GM12864 (cell line): ENCODE measurements at regions not wholly inside any gene's neighbourhood (a gene's known extent, or its start where the extent isn't known, plus 50 kb on each side); places are given as distances from the start of the nearest gene placed in this dataset.
A peak's percentile ranks its signal among the peaks of the same experiment; 100 is the strongest.

Experiments used
- DNase-seq: peaks from one replicate; pipeline ENCODE4 v3.0.0-alpha.2; 2011; ENCODE audit warnings: low read depth
- H3K4me3 ChIP-seq: 2 replicates; pipeline ENCODE4 v1.5.1; 2011; ENCODE audit warnings: mild to moderate bottlenecking, low read depth, low read length, control low read depth
- TF ChIP-seq, protein P1 (sequence below): IDR thresholded peaks from 2 replicates; pipeline ENCODE4 v1.5.1; 2011; ENCODE audit warnings: low read depth, mild to moderate bottlenecking, moderate library complexity, low read length, control low read depth, inconsistent platforms; ENCODE audit errors: missing control alignments

DNA sequence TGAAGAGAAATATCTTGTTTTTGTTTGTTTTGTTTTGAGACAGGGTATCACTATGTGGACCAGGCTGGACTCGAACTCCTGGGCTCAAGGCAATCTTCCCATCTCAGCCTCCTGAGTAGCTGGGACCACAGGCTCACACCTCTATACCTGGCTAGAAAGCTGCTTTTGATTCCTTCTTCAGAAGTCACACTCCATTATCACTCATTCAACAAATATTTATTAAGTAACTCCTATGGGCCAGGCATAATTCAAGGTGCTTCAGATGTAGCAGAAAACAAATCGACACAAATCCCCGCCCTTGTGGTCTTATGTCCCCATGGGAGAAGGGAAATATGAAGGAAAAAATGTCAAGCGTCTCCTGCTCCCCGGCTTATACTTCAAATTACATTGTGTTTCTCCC is 72.6 kb upstream of the DHX15 start:
- no peak overlapping the region for H3K4me3 ChIP-seq
- DNase-seq, result no peak
- TF ChIP-seq, protein P1, sequence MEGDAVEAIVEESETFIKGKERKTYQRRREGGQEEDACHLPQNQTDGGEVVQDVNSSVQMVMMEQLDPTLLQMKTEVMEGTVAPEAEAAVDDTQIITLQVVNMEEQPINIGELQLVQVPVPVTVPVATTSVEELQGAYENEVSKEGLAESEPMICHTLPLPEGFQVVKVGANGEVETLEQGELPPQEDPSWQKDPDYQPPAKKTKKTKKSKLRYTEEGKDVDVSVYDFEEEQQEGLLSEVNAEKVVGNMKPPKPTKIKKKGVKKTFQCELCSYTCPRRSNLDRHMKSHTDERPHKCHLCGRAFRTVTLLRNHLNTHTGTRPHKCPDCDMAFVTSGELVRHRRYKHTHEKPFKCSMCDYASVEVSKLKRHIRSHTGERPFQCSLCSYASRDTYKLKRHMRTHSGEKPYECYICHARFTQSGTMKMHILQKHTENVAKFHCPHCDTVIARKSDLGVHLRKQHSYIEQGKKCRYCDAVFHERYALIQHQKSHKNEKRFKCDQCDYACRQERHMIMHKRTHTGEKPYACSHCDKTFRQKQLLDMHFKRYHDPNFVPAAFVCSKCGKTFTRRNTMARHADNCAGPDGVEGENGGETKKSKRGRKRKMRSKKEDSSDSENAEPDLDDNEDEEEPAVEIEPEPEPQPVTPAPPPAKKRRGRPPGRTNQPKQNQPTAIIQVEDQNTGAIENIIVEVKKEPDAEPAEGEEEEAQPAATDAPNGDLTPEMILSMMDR, result no peak

DNA sequence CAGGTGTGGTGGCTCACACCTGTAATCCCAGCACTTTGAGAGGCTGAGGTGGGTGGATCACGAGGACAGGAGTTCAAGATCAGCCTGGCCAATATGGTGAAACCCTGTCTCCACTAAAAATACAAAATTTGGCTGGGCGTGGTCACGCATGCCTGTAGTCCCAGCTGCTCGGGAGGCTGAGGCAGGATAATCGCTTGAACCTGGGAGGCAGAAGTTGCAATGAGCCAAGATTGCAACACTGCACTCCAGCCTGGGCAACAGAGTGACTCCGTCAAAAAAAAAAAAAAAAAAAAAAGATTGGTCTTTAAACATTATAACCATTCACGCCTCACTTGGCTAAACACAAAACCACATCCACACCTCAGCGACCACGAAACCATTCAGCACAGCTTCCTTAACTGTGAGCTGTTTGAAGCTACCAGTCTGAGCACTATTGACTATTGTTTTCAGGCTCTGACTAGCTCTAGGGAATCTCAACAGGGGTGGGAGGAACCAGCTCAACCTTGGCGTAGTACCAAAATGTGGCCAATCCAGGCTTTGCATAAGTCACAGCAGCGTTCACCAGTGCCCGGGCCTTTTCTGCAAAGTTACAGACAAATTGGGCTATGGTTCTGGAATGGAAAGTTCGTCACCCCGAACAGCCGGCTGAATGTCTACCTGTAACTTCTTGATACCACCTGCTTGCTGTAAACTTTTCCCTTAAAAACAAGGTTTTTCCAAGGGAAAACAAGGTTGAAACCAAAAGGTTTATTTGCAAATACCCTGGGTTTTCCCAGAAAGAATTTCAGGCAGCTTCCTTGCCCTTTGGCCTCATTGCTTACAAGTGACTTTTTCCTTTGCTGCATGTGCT is 73.6 kb upstream of the DHX15 start:
- DNase-seq, result peak; percentile 73
- H3K4me3 ChIP-seq, result no peak overlapping the region
- TF ChIP-seq, protein P1, result no peak

- DNase-seq, result no peak
- TF ChIP-seq, protein P1, result no peak
- no peak overlapping the region for H3K4me3 ChIP-seq
Observed at GRCh38 chr4:24659241-24659961, 75.0 kb upstream of the DHX15 start.

DNA sequence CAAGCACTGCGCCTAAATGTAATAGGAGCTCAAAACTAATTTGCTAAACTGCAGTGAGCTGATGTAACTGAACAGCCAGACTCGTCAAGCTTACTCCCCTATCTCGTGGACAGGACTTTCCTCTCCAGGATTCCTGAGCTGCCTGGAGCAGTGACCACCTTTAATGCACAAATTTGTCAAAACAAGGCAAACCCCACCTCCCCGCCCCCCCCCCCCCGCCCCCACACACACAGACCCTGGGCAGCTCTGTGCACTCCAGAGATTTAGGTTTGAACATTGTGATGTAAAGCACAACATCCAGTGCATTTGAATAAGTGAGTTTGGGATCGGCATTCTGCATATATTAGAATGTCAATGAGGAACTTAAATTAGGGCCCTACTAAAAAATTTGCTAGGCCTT is 77.7 kb upstream of the DHX15 start:
- TF ChIP-seq, protein P1, result no peak
- H3K4me3 ChIP-seq, result no peak overlapping the region

DNA sequence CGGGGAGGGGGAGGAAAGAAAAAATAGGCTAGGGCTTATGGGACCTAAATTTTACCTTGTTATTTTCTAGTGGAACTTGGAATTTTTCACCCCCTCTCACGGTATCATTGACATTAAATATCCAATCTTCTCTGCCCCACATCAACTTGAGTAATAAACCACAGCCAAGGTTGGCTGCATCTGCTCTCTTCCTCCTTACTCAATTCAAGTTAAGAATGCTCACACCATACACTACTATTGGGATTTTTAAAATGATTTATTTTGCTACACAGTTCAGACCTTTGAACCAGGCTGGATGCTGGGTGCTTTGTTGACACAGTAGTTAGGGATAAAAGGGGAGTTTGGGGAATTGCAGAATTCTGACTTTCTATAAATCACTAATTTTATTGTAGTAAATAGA is 78.2 kb upstream of the DHX15 start:
- no peak for DNase-seq
- TF ChIP-seq, protein P1, result no peak
- H3K4me3 ChIP-seq, result no peak overlapping the region

More for the DNA sequence above, 77.7 kb upstream of the DHX15 start:
- DNase-seq, result no peak

GRCh38 chr4:24664956-24665355 is 80.6 kb upstream of the DHX15 start:
- TF ChIP-seq, protein P1, result no peak
- H3K4me3 ChIP-seq, result no peak overlapping the region
- DNase-seq, result no peak
